ENCODE measurements at regions not wholly inside any gene's neighbourhood (a gene's known extent, or its start where the extent isn't known, plus 50 kb on each side); places are given as distances from the start of the nearest gene placed in this dataset.
A peak's percentile ranks its signal among the peaks of the same experiment; 100 is the strongest.
"Not testable (repeated sequence)": the region's sequence is repeated elsewhere in the genome, so short reads cannot be mapped to it uniquely, and the experiment has no call there.

GRCh38 chr3:178950676-178951075 lies 120.9 kb downstream of the ZMAT3 start:
- Histone ChIP-seq H3K36me3 (no peaks in the 10 kb centered on the region), H3K4me1 (ENCODE audit: low read depth) (no peaks in the 10 kb centered on the region), H3K27me3 (no peaks in the 10 kb centered on the region), H3K9me3 (ENCODE audit: low read depth) (no peaks in the 10 kb centered on the region), H3K27ac (no peak overlapping the region), H3K4me3 (no peak overlapping the region)
- TF ChIP-seq, protein P1, sequence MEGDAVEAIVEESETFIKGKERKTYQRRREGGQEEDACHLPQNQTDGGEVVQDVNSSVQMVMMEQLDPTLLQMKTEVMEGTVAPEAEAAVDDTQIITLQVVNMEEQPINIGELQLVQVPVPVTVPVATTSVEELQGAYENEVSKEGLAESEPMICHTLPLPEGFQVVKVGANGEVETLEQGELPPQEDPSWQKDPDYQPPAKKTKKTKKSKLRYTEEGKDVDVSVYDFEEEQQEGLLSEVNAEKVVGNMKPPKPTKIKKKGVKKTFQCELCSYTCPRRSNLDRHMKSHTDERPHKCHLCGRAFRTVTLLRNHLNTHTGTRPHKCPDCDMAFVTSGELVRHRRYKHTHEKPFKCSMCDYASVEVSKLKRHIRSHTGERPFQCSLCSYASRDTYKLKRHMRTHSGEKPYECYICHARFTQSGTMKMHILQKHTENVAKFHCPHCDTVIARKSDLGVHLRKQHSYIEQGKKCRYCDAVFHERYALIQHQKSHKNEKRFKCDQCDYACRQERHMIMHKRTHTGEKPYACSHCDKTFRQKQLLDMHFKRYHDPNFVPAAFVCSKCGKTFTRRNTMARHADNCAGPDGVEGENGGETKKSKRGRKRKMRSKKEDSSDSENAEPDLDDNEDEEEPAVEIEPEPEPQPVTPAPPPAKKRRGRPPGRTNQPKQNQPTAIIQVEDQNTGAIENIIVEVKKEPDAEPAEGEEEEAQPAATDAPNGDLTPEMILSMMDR (IDR thresholded peaks at IDR 0.05; ENCODE audit: low read depth, low read length), result no peak
- no peak for DNase-seq (ENCODE audit: low read depth in 1 of 2, low spot score in 1 of 2)

DNA sequence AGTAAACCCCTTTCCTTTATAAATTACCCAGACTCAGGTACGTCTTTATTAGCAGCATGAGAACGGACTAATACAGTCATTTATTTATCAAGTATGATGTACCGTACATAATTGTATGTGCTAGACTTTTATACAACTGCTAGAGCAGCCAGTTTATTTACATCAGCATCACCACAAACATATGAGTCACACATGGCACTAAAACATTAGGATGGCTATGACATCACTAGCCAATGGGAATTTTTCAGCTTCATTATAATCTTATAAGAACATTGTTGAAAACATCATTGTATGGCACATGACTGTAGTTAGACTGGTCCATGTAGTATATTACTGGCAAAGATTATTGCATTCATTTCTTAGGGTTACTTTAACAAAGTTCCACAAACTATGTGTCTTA lies 121.7 kb downstream of the ZMAT3 start:
- no peaks in the 10 kb centered on the region for H3K36me3 ChIP-seq
- H3K4me1 ChIP-seq (ENCODE audit: low read depth), result no peaks in the 10 kb centered on the region
- no peak overlapping the region for H3K27ac ChIP-seq
- no peaks in the 10 kb centered on the region for H3K27me3 ChIP-seq
- no peak overlapping the region for H3K4me3 ChIP-seq
- TF ChIP-seq, protein P1 (IDR thresholded peaks at IDR 0.05; ENCODE audit: low read depth, low read length), result no peak
- H3K9me3 ChIP-seq (ENCODE audit: low read depth), result no peaks in the 10 kb centered on the region
- DNase-seq (ENCODE audit: low read depth in 1 of 2, low spot score in 1 of 2), result no peak

- no peaks in the 10 kb centered on the region for H3K4me1 ChIP-seq (ENCODE audit: low read depth)
These were observed 123.1 kb downstream of the ZMAT3 start for GRCh38 chr3:178948546-178948945.

DNA sequence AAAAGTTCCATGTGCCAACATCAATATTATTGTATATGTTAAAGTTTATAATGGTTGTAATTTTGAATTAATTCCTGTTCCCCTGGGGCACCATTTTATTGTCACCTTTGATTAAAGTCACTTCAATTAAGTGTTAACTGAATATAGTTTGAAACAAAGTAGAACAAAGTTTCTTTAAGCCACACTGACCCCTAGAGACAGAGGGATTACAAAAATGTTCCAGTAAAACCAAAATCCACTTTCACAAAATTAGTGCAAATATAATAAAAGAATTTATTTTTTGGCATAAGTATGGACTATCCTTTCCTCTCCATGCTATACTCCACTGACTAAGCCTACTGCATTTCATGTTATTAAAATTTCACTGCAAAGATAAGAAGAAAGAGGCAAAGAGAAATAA lies 123.9 kb downstream of the ZMAT3 start:
- TF ChIP-seq, protein P1 (IDR thresholded peaks at IDR 0.05; ENCODE audit: low read depth, low read length), result peak; percentile 7
- H3K27ac ChIP-seq, result no peak overlapping the region

More at GRCh38 chr3:178948546-178948945, 123.1 kb downstream of the ZMAT3 start:
- H3K27ac ChIP-seq, result no peak overlapping the region
- no peaks in the 10 kb centered on the region for H3K9me3 ChIP-seq (ENCODE audit: low read depth)
- no peaks in the 10 kb centered on the region for H3K36me3 ChIP-seq
- H3K4me3 ChIP-seq, result no peak overlapping the region
- TF ChIP-seq, protein P1 (IDR thresholded peaks at IDR 0.05; ENCODE audit: low read depth, low read length), result no peak
- no peak for DNase-seq (ENCODE audit: low read depth in 1 of 2, low spot score in 1 of 2)
- no peaks in the 10 kb centered on the region for H3K27me3 ChIP-seq

DNA sequence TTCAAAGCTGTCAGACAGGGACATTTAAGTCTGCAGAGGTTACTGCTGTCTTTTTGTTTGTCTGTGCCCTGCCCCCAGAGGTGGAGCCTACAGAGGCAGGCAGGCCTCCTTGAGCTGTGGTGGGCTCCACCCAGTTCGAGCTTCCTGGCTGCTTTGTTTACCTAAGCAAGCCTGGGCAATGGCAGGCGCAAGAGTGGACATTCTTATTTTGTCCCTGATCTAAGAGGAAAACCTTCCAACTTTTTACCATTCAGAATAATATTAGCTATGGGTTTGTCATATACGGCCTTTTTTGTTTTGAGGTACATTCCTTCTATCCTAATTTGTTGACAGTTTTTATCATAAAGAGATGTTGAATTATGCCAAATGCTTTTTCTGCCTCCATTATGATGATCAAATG lies 129.3 kb downstream of the ZMAT3 start:
- not testable (repeated sequence) for H3K4me3 ChIP-seq; H3K27me3 ChIP-seq; DNase-seq (ENCODE audit: low read depth in 1 of 2, low spot score in 1 of 2); H3K9me3 ChIP-seq (ENCODE audit: low read depth); H3K36me3 ChIP-seq; H3K4me1 ChIP-seq (ENCODE audit: low read depth); H3K27ac ChIP-seq

More for the DNA sequence above, 123.9 kb downstream of the ZMAT3 start:
- no peaks in the 10 kb centered on the region for H3K4me1 ChIP-seq (ENCODE audit: low read depth)
- no peaks in the 10 kb centered on the region for H3K9me3 ChIP-seq (ENCODE audit: low read depth)
- H3K4me3 ChIP-seq, result no peak overlapping the region
- no peak for DNase-seq (ENCODE audit: low read depth in 1 of 2, low spot score in 1 of 2)
- H3K27me3 ChIP-seq, result no peaks in the 10 kb centered on the region
- no peaks in the 10 kb centered on the region for H3K36me3 ChIP-seq

- TF ChIP-seq, protein P1 (IDR thresholded peaks at IDR 0.05; ENCODE audit: low read depth, low read length), result no peak
- Histone ChIP-seq H3K27ac (no peak overlapping the region), H3K4me1 (ENCODE audit: low read depth) (no peaks in the 10 kb centered on the region), H3K27me3 (no peaks in the 10 kb centered on the region), H3K36me3 (no peaks in the 10 kb centered on the region), H3K9me3 (ENCODE audit: low read depth) (no peaks in the 10 kb centered on the region), H3K4me3 (no peak overlapping the region)
- no peak for DNase-seq (ENCODE audit: low read depth in 1 of 2, low spot score in 1 of 2)
These were observed 141.5 kb downstream of the ZMAT3 start for GRCh38 chr3:178930116-178930515.
